IPS DF 19.7 (cell line): ENCODE measurements at regions not wholly inside any gene's neighbourhood (a gene's known extent, or its start where the extent isn't known, plus 50 kb on each side); places are given as distances from the start of the nearest gene placed in this dataset.

ENCODE experiments used
- DNase-seq: peaks from one replicate; pipeline ENCODE4 v3.0.0-alpha.2; 2013; ENCODE audit warnings: low read depth, low spot score

GRCh38 chr12:17550011-17550410 lies 540.0 kb downstream of the RERGL start:
- DNase-seq, result no peak

- DNase-seq, result no peak
Observed at GRCh38 chr12:17540921-17541320, 549.1 kb downstream of the RERGL start.

- DNase-seq, result peak; percentile 35
Observed at GRCh38 chr12:17528394-17528793, 561.6 kb downstream of the RERGL start.

GRCh38 chr12:17527021-17527420 lies 563.0 kb downstream of the RERGL start:
- no peak for DNase-seq

- DNase-seq, result no peak
Observed at GRCh38 chr12:17511369-17511768, 578.6 kb downstream of the RERGL start.

- DNase-seq, result no peak
Observed at GRCh38 chr12:17507336-17507735, 582.7 kb downstream of the RERGL start.

GRCh38 chr12:17503742-17504141 lies 586.3 kb downstream of the RERGL start:
- DNase-seq, result no peak

GRCh38 chr12:17489452-17489851 lies 600.5 kb downstream of the RERGL start:
- DNase-seq, result peak; percentile 3

- DNase-seq, result no peak
Observed at GRCh38 chr12:17478908-17479673, 610.9 kb downstream of the RERGL start.

GRCh38 chr12:17470460-17470859 lies 619.5 kb downstream of the RERGL start:
- DNase-seq, result no peak

GRCh38 chr12:17459214-17459613 lies 630.8 kb downstream of the RERGL start:
- DNase-seq, result no peak

GRCh38 chr12:17456486-17456885 lies 633.5 kb downstream of the RERGL start:
- no peak for DNase-seq

- no peak for DNase-seq
Observed at GRCh38 chr12:17438141-17438540, 651.9 kb downstream of the RERGL start.

- no peak for DNase-seq
Observed at GRCh38 chr12:17416748-17417147, 673.2 kb downstream of the RERGL start.

GRCh38 chr12:17414596-17414995 lies 675.4 kb downstream of the RERGL start:
- no peak for DNase-seq

- no peak for DNase-seq
Observed at GRCh38 chr12:17411662-17412061, 678.3 kb downstream of the RERGL start.

- no peak for DNase-seq
Observed at GRCh38 chr12:17388679-17389078, 701.3 kb downstream of the RERGL start.

- no peak for DNase-seq
Observed at GRCh38 chr12:17383321-17383720, 706.7 kb downstream of the RERGL start.

- no peak for DNase-seq
Observed at GRCh38 chr12:17381211-17381610, 708.8 kb downstream of the RERGL start.

- DNase-seq, result no peak
Observed at GRCh38 chr12:17372508-17372907, 717.5 kb downstream of the RERGL start.

- DNase-seq, result no peak
Observed at GRCh38 chr12:17371491-17372215, 718.3 kb downstream of the RERGL start.

GRCh38 chr12:17370621-17371020 lies 719.4 kb downstream of the RERGL start:
- DNase-seq, result no peak

- DNase-seq, result no peak
Observed at GRCh38 chr12:17369556-17369955, 720.4 kb downstream of the RERGL start.
